ENCODE measurements at regions not wholly inside any gene's neighbourhood (a gene's known extent, or its start where the extent isn't known, plus 50 kb on each side); places are given as distances from the start of the nearest gene placed in this dataset.

- TF ChIP-seq, protein P1, sequence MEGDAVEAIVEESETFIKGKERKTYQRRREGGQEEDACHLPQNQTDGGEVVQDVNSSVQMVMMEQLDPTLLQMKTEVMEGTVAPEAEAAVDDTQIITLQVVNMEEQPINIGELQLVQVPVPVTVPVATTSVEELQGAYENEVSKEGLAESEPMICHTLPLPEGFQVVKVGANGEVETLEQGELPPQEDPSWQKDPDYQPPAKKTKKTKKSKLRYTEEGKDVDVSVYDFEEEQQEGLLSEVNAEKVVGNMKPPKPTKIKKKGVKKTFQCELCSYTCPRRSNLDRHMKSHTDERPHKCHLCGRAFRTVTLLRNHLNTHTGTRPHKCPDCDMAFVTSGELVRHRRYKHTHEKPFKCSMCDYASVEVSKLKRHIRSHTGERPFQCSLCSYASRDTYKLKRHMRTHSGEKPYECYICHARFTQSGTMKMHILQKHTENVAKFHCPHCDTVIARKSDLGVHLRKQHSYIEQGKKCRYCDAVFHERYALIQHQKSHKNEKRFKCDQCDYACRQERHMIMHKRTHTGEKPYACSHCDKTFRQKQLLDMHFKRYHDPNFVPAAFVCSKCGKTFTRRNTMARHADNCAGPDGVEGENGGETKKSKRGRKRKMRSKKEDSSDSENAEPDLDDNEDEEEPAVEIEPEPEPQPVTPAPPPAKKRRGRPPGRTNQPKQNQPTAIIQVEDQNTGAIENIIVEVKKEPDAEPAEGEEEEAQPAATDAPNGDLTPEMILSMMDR (IDR thresholded peaks at IDR 0.05; ENCODE audit: low read depth, low read length, poor library complexity, severe bottlenecking) = no peak
- no peak for TF ChIP-seq EZH2phosphoT487 (IDR thresholded peaks at IDR 0.05; ENCODE audit: borderline replicate concordance, low read length)
These were observed 190.9 kb upstream of the PLSCR5 start for GRCh38 chr3:146796078-146796477.

All from DOHH2 (cell line).